ENCODE measurements at regions not wholly inside any gene's neighbourhood (a gene's known extent, or its start where the extent isn't known, plus 50 kb on each side); places are given as distances from the start of the nearest gene placed in this dataset.
"Not testable (repeated sequence)": the region's sequence is repeated elsewhere in the genome, so short reads cannot be mapped to it uniquely, and the experiment has no call there.

DNA sequence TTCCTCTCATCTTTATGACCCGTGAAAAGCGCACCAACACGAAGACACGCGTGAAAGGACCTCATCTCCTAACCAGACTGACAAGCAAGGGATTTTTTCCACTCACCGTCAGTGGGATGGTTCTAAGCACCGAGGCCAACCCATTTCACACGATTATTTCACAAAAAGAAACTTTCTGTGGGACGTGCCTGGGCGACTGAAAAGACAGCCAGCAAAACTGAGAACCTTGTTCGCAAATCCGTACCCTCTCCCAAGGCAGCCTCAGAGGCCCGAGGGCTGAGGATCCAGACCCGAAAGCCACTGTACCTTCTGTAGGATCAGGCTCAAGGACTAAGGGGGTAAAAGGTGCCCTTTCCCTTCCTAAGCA, 84.9 kb upstream of the METTL9 start:
- not testable (repeated sequence) for TF ChIP-seq CEBPB (tag; IDR thresholded peaks at IDR 0.05); MAFK (IDR thresholded peaks at IDR 0.05; ENCODE audit: low read length); OTX1 (CRISPR knock-in tag; IDR thresholded peaks at IDR 0.05); JUN (IDR thresholded peaks at IDR 0.05; ENCODE audit: borderline replicate concordance, low read depth, low read length); JUN (CRISPR knock-in tag; IDR thresholded peaks at IDR 0.05; ENCODE audit: borderline replicate concordance); ZNF583 (CRISPR knock-in tag; IDR thresholded peaks at IDR 0.05); PHF8 (IDR thresholded peaks at IDR 0.05; ENCODE audit: borderline replicate concordance, low read length); CC2D1A (IDR thresholded peaks at IDR 0.05); SREBF1 (IDR thresholded peaks at IDR 0.05; ENCODE audit: borderline replicate concordance, low read depth, low read length); CBFA2T2 (conservative IDR thresholded peaks at IDR 0.05); ZNF717 (CRISPR knock-in tag; IDR thresholded peaks at IDR 0.05)
- TF ChIP-seq, protein P1, sequence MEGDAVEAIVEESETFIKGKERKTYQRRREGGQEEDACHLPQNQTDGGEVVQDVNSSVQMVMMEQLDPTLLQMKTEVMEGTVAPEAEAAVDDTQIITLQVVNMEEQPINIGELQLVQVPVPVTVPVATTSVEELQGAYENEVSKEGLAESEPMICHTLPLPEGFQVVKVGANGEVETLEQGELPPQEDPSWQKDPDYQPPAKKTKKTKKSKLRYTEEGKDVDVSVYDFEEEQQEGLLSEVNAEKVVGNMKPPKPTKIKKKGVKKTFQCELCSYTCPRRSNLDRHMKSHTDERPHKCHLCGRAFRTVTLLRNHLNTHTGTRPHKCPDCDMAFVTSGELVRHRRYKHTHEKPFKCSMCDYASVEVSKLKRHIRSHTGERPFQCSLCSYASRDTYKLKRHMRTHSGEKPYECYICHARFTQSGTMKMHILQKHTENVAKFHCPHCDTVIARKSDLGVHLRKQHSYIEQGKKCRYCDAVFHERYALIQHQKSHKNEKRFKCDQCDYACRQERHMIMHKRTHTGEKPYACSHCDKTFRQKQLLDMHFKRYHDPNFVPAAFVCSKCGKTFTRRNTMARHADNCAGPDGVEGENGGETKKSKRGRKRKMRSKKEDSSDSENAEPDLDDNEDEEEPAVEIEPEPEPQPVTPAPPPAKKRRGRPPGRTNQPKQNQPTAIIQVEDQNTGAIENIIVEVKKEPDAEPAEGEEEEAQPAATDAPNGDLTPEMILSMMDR (IDR thresholded peaks at IDR 0.05 in 2 of 3, conservative IDR thresholded peaks at IDR 0.05 in 1 of 3; ENCODE audit: insufficient read depth in 2 of 3, low read depth in 1 of 3, low read length in 3 of 3) = not testable (repeated sequence)
- TF ChIP-seq, protein P2, sequence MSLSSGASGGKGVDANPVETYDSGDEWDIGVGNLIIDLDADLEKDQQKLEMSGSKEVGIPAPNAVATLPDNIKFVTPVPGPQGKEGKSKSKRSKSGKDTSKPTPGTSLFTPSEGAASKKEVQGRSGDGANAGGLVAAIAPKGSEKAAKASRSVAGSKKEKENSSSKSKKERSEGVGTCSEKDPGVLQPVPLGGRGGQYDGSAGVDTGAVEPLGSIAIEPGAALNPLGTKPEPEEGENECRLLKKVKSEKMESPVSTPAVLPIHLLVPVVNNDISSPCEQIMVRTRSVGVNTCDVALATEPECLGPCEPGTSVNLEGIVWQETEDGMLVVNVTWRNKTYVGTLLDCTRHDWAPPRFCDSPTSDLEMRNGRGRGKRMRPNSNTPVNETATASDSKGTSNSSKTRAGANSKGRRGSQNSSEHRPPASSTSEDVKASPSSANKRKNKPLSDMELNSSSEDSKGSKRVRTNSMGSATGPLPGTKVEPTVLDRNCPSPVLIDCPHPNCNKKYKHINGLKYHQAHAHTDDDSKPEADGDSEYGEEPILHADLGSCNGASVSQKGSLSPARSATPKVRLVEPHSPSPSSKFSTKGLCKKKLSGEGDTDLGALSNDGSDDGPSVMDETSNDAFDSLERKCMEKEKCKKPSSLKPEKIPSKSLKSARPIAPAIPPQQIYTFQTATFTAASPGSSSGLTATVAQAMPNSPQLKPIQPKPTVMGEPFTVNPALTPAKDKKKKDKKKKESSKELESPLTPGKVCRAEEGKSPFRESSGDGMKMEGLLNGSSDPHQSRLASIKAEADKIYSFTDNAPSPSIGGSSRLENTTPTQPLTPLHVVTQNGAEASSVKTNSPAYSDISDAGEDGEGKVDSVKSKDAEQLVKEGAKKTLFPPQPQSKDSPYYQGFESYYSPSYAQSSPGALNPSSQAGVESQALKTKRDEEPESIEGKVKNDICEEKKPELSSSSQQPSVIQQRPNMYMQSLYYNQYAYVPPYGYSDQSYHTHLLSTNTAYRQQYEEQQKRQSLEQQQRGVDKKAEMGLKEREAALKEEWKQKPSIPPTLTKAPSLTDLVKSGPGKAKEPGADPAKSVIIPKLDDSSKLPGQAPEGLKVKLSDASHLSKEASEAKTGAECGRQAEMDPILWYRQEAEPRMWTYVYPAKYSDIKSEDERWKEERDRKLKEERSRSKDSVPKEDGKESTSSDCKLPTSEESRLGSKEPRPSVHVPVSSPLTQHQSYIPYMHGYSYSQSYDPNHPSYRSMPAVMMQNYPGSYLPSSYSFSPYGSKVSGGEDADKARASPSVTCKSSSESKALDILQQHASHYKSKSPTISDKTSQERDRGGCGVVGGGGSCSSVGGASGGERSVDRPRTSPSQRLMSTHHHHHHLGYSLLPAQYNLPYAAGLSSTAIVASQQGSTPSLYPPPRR (CRISPR knock-in tag; IDR thresholded peaks at IDR 0.05; ENCODE audit: borderline replicate concordance) = not testable (repeated sequence)
